ENCODE measurements at regions not wholly inside any gene's neighbourhood (a gene's known extent, or its start where the extent isn't known, plus 50 kb on each side); places are given as distances from the start of the nearest gene placed in this dataset.

DNA sequence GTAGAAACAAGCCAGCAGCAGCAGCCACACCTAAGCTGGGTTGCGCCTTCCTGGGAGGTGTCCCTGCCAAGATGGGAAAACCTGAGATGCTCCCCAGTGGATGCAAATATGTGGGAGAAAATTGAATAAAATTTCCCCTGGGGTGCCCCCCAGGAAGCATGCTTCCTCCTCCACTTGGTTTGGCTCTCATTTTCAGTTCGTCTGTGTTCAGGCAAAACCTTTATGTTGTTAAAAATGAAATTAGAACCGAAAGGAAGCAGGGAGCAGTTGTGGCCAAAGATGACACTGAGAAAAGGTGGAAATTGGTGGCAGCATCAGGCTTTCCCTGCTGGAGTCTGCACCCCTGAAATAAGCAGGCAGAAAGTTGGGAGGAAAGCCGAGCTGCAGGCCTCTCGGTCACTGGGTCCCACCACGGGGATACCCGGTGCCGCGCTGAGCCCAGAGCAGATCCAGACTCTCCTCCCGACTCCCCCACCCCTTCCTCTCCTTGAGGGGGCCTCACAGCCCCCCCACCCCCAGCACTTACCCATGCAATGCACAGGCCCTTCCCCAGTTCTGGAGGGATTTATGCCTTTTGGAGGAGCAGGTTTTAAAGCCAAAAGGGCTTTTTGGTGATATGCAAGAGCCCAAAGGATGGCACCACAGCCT, 267.7 kb upstream of the SPRED2 start:
- H2AFZ ChIP-seq (ENCODE audit: low read length) = no peak overlapping the region
- H4K5ac ChIP-seq (ENCODE audit: insufficient read length, low read depth, low read length) = no peak overlapping the region
- H2BK20ac ChIP-seq (ENCODE audit: low read length) = no peak overlapping the region
- H2BK120ac ChIP-seq (replicated peaks; ENCODE audit: low read depth, low read length) = no peak overlapping the region
- no peak overlapping the region for H3K18ac ChIP-seq (ENCODE audit: extremely low read depth, low read length)
- no peak overlapping the region for H3K56ac ChIP-seq (replicated peaks; ENCODE audit: insufficient read length, low read depth, low read length)
- no peak overlapping the region for H3K23ac ChIP-seq (ENCODE audit: insufficient read length)
- no peak overlapping the region for H3K4me3 ChIP-seq (ENCODE audit: extremely low read depth in 1 of 4, insufficient read depth in 2 of 4, low read depth in 3 of 4, low read length in 4 of 4)
- no peaks in the 10 kb centered on the region for H3K27me3 ChIP-seq (replicated peaks in 1 of 4; ENCODE audit: control insufficient read depth in 3 of 4, extremely low read depth in 1 of 4, insufficient read depth in 3 of 4, low read length in 3 of 4)
- ChIA-PET POLR2A (ENCODE audit: partially characterized antibody) (interaction anchor here (0.6 kb wide), 1 partner anchor 67 kb away, joined by 3 read pairs; no protein-coding TSS in a partner anchor), CTCF (ENCODE audit: partially characterized antibody) (interaction anchor here (1.5 to 3.1 kb wide), 2 partner anchors 11 to 22 kb away, joined by 5 to 14 read pairs; no protein-coding TSS in a partner anchor)
- H2BK5ac ChIP-seq (ENCODE audit: low read depth, low read length) = no peak overlapping the region
- no peak overlapping the region for H4K8ac ChIP-seq (ENCODE audit: extremely low read depth, insufficient read depth, low read length)
- FAIRE-seq = no peak
- H3K4me2 ChIP-seq (ENCODE audit: insufficient read depth in 1 of 2, low read depth in 2 of 2, low read length in 2 of 2) = no peak overlapping the region
- no peak overlapping the region for H3K4ac ChIP-seq (replicated peaks; ENCODE audit: insufficient read length, low read depth, low read length)
- H2AK5ac ChIP-seq (ENCODE audit: low read depth, low read length) = no peak overlapping the region
- no peaks in the 10 kb centered on the region for H3K79me1 ChIP-seq (ENCODE audit: low read depth, low read length)
- no peaks in the 10 kb centered on the region for H3K36me3 ChIP-seq (ENCODE audit: control insufficient read depth in 2 of 4, insufficient read depth in 4 of 4, low read length in 3 of 4)
- H3K14ac ChIP-seq (ENCODE audit: insufficient read length) = no peak overlapping the region
- H3K23me2 ChIP-seq (ENCODE audit: low read depth, low read length) = no peaks in the 10 kb centered on the region
- H3K9ac ChIP-seq (replicated peaks in 1 of 4; ENCODE audit: extremely low read depth in 1 of 4, low read depth in 3 of 4, low read length in 3 of 4) = no peak overlapping the region
- H3K27ac ChIP-seq (ENCODE audit: low read depth, low read length) = no peak overlapping the region
- TF ChIP-seq CEBPB (IDR thresholded peaks at IDR 0.05; ENCODE audit: low read depth, low read length) (no peak), JUND (IDR thresholded peaks at IDR 0.05; ENCODE audit: low read length) (no peak), SP4 (IDR thresholded peaks at IDR 0.05; ENCODE audit: low read length) (no peak), BACH1 (IDR thresholded peaks at IDR 0.05; ENCODE audit: low read length) (no peak), SAP30 (IDR thresholded peaks at IDR 0.05; ENCODE audit: insufficient read depth, insufficient replicate concordance, low read length) (no peak), SUZ12 (IDR thresholded peaks at IDR 0.05; ENCODE audit: low read length) (no peak), TAF7 (optimal IDR thresholded peaks at IDR 0.05; ENCODE audit: borderline replicate concordance, low read depth, low read length) (no peak)
- 91% methylated on average over 8 of the region's 10 CpGs; no CpG with 5 or more reads in 1 of the 2 experiments for WGBS, 2 experiments (ENCODE audit: extremely low coverage in 1 of 2, insufficient coverage in 1 of 2, insufficient read length in 1 of 2, insufficient replicate concordance in 2 of 2, low coverage in 1 of 2, low lambda C conversion rate in 2 of 2, missing lambda C conversion rate in 1 of 2)
- H2BK15ac ChIP-seq (ENCODE audit: low read length) = no peak overlapping the region
- no peaks in the 10 kb centered on the region for H3K79me2 ChIP-seq (ENCODE audit: control insufficient read depth in 1 of 2, insufficient read depth in 2 of 2, low read length in 2 of 2)
- H3K9me3 ChIP-seq (ENCODE audit: insufficient read depth in 2 of 2, low read depth in 1 of 2, low read length in 1 of 2) = no peaks in the 10 kb centered on the region
- no peaks in the 10 kb centered on the region; a peak in 1 of 7 replicates for H3K4me1 ChIP-seq (replicated peaks in 1 of 4; ENCODE audit: control insufficient read depth in 3 of 4, insufficient read depth in 4 of 4, low read length in 3 of 4)
- no peak for DNase-seq (ENCODE audit: low read depth in 1 of 2, low spot score in 2 of 2)
- no peak overlapping the region for H4K91ac ChIP-seq (replicated peaks; ENCODE audit: insufficient read length, low read length)
- H2BK12ac ChIP-seq (ENCODE audit: low read depth, low read length) = no peak overlapping the region
- no peaks in the 10 kb centered on the region for H4K20me1 ChIP-seq (replicated peaks in 1 of 2; ENCODE audit: control insufficient read depth in 1 of 2, insufficient read depth in 2 of 2, low read length in 2 of 2)
